ENCODE measurements at regions not wholly inside any gene's neighbourhood (a gene's known extent, or its start where the extent isn't known, plus 50 kb on each side); places are given as distances from the start of the nearest gene placed in this dataset.

GRCh38 chr7:106750773-106751172 is 89.8 kb upstream of the CCDC71L start:
- no peaks in the 10 kb centered on the region for H3K4me1 ChIP-seq (ENCODE audit: insufficient read depth)
- Mint-ChIP-seq H3K36me3 (ENCODE audit: low read depth) (peaks cover 16% of the 10 kb centered on the region; the same call in 2 of the 3 replicates), H3K9me3 (peaks cover 19% of the 10 kb centered on the region), H3K27ac (no peak overlapping the region), H3K4me3 (no peak overlapping the region), H3K27me3 (ENCODE audit: insufficient read depth, low read depth, poor library complexity) (peaks cover 4% of the 10 kb centered on the region), H3K4me1 (no peaks in the 10 kb centered on the region; the same call in 1 of the 3 replicates)
- H3K9me2 ChIP-seq (ENCODE audit: insufficient read depth), result no peaks in the 10 kb centered on the region
- H3F3A ChIP-seq (replicated peaks; ENCODE audit: low read depth), result no peaks in the 10 kb centered on the region
- H3K27me3 ChIP-seq (ENCODE audit: insufficient read depth), result no peaks in the 10 kb centered on the region
- H2AFZ ChIP-seq, result no peak overlapping the region
- no peaks in the 10 kb centered on the region for H4K20me1 ChIP-seq (replicated peaks; ENCODE audit: insufficient read depth)
- no peak for ATAC-seq
- no peak for DNase-seq (ENCODE audit: low spot score)
- no peak overlapping the region for H3K4me3 ChIP-seq
- H3K79me2 ChIP-seq (replicated peaks; ENCODE audit: insufficient read depth), result no peaks in the 10 kb centered on the region
- no peak overlapping the region for H3K27ac ChIP-seq (ENCODE audit: low read depth)
- no peaks in the 10 kb centered on the region; the same call in 1 of the 2 replicates for H3K36me3 ChIP-seq (ENCODE audit: insufficient read depth)
- TF ChIP-seq ETS1 (IDR thresholded peaks at IDR 0.05), result no peak
- no peak for TF ChIP-seq NANOG (IDR thresholded peaks at IDR 0.05; ENCODE audit: borderline replicate concordance)
- H3K4me2 ChIP-seq, result no peak overlapping the region

GRCh38 chr7:106752367-106752766 is 91.4 kb upstream of the CCDC71L start:
- Histone ChIP-seq H3K27me3 (ENCODE audit: insufficient read depth) (no peaks in the 10 kb centered on the region), H3K4me2 (no peak overlapping the region), H3K4me3 (no peak overlapping the region), H3K9me2 (ENCODE audit: insufficient read depth) (0 out of 2 replicates have a peak, but pooled peaks cover 5% of the 10 kb centered on the region), H3K79me2 (replicated peaks; ENCODE audit: insufficient read depth) (no peaks in the 10 kb centered on the region), H3F3A (replicated peaks; ENCODE audit: low read depth) (no peaks in the 10 kb centered on the region), H3K4me1 (ENCODE audit: insufficient read depth) (no peaks in the 10 kb centered on the region), H3K27ac (ENCODE audit: low read depth) (no peak overlapping the region), H4K20me1 (replicated peaks; ENCODE audit: insufficient read depth) (no peaks in the 10 kb centered on the region), H2AFZ (no peak overlapping the region), H3K36me3 (ENCODE audit: insufficient read depth) (peaks cover 7% of the 10 kb centered on the region)
- Mint-ChIP-seq H3K4me1 (no peaks in the 10 kb centered on the region; the same call in 1 of the 3 replicates), H3K27me3 (ENCODE audit: insufficient read depth, low read depth, poor library complexity) (peaks cover 4% of the 10 kb centered on the region), H3K27ac (no peak overlapping the region), H3K9me3 (peaks cover 34% of the 10 kb centered on the region), H3K4me3 (no peak overlapping the region), H3K36me3 (ENCODE audit: low read depth) (peaks cover 30% of the 10 kb centered on the region; the same call in 2 of the 3 replicates)
- no peak for DNase-seq (ENCODE audit: low spot score)
- no peak for ATAC-seq
- no peak for TF ChIP-seq ZNF462 (CRISPR knock-in tag; IDR thresholded peaks at IDR 0.05)
- no peak for TF ChIP-seq REST (IDR thresholded peaks at IDR 0.05; ENCODE audit: unreplicated experiment)
- TF ChIP-seq ZNF331 (CRISPR knock-in tag; IDR thresholded peaks at IDR 0.05; ENCODE audit: low read depth), result no peak
- TF ChIP-seq EZH2 (IDR thresholded peaks at IDR 0.05; ENCODE audit: low read depth, unreplicated experiment), result no peak
- no peak for TF ChIP-seq CREB1 (CRISPR knock-in tag; IDR thresholded peaks at IDR 0.05; ENCODE audit: low read depth)

All from GM23338 (cell line).